GM10266 (cell line): ENCODE measurements at regions not wholly inside any gene's neighbourhood (a gene's known extent, or its start where the extent isn't known, plus 50 kb on each side); places are given as distances from the start of the nearest gene placed in this dataset.

ENCODE experiments used
- DNase-seq: peaks from one replicate; pipeline ENCODE4 v3.0.0; 2012; ENCODE audit errors: extremely low spot score
- CTCF ChIP-seq: IDR thresholded peaks from 2 replicates; pipeline ENCODE4 v1.5.1; 2012; ENCODE audit warnings: mild to moderate bottlenecking, low read depth; ENCODE audit not compliant: control insufficient read depth, insufficient read depth; ENCODE audit errors: missing control alignments

- DNase-seq = no peak
- no peak for TF ChIP-seq CTCF
Measured at GRCh38 chr10:117686606-117687005, 144.1 kb downstream of the EMX2 start.

GRCh38 chr10:117688358-117688757 is 145.8 kb downstream of the EMX2 start:
- no peak for TF ChIP-seq CTCF
- no peak for DNase-seq

GRCh38 chr10:117689566-117689965 is 147.0 kb downstream of the EMX2 start:
- DNase-seq = no peak

GRCh38 chr10:117690359-117690758 is 147.8 kb downstream of the EMX2 start:
- no peak for DNase-seq
- no peak for TF ChIP-seq CTCF

More at GRCh38 chr10:117689566-117689965, 147.0 kb downstream of the EMX2 start:
- TF ChIP-seq CTCF = no peak

GRCh38 chr10:117694190-117694589 is 151.6 kb downstream of the EMX2 start:
- no peak for DNase-seq
- TF ChIP-seq CTCF = no peak

- TF ChIP-seq CTCF = no peak
- DNase-seq = no peak
Measured at GRCh38 chr10:117697402-117697801, 154.9 kb downstream of the EMX2 start.

GRCh38 chr10:117698809-117699208 is 156.3 kb downstream of the EMX2 start:
- no peak for DNase-seq
- TF ChIP-seq CTCF = no peak
